Transverse colon (tissue), 4 donors: ENCODE measurements at regions not wholly inside any gene's neighbourhood (a gene's known extent, or its start where the extent isn't known, plus 50 kb on each side); places are given as distances from the start of the nearest gene placed in this dataset.

Experiments
- DNase-seq: peaks from one replicate; pipeline ENCODE4 v3.0.0-alpha.2; 2019
- H3K27ac ChIP-seq, 4 donors: fragments of 200-600 bp; sonication (generic); 2 replicates each; pipeline ENCODE4 v1.5.1; 2016 to 2018; ENCODE audit warnings: inconsistent platforms in 4 of 4
- H3K27me3 ChIP-seq: fragments of 200-600 bp; sonication (generic); 2 replicates; pipeline ENCODE4 v1.5.1; 2017; ENCODE audit warnings: inconsistent platforms
- H3K36me3 ChIP-seq, 4 donors: fragments of 200-600 bp; sonication (generic); 2 replicates each; pipeline ENCODE4 v1.5.1; 2017 to 2019; ENCODE audit warnings: inconsistent platforms in 4 of 4
- H3K4me1 ChIP-seq, 4 donors: fragments of 200-600 bp; sonication (generic); 2 replicates each; pipeline ENCODE4 v1.5.1; 2017 to 2020; ENCODE audit warnings: inconsistent platforms in 4 of 4
- H3K4me3 ChIP-seq, 4 donors: fragments of 200-600 bp; sonication (generic); 1 replicate in 1 of 4; 2 replicates in 3 of 4; pipeline versions ENCODE4 v1.5.1 to v1.6.1; 2017 to 2019; ENCODE audit warnings: inconsistent platforms in 4 of 4
- H3K9me3 ChIP-seq, 2 donors: fragments of 200-600 bp; sonication (generic); 2 replicates each; pipeline ENCODE4 v1.5.1; 2017 to 2019; ENCODE audit warnings: inconsistent platforms in 2 of 2
- CTCF ChIP-seq, 5 experiments: fragments of 200-600 bp in 3 of 5; fragments of 450-650 bp in 2 of 5; sonication (generic) in 3 of 5; IDR thresholded peaks; 1 replicate in 2 of 5; 2 replicates in 3 of 5; pipeline ENCODE4 v1.5.1; 2016 to 2017; ENCODE audit warnings: antibody characterized with exemption in 5 of 5, inconsistent platforms in 3 of 5, mild to moderate bottlenecking in 2 of 5, moderate library complexity in 1 of 5
- EP300 ChIP-seq: sonication (generic); formaldehyde crosslinking; IDR thresholded peaks from one replicate; pipeline ENCODE4 v1.6.1; 2017; ENCODE audit warnings: antibody characterized with exemption, low read depth
- POLR2A ChIP-seq: fragments of 450-650 bp; IDR thresholded peaks from one replicate; pipeline ENCODE4 v1.6.1; 2016; ENCODE audit warnings: antibody characterized with exemption, mild to moderate bottlenecking, moderate library complexity
- POLR2AphosphoS5 ChIP-seq, 3 donors: sonication (generic); formaldehyde crosslinking; IDR thresholded peaks; one replicate each; pipeline ENCODE4 v1.6.1; 2016; ENCODE audit warnings: antibody characterized with exemption in 3 of 3
- WGBS, 2 donors: methylation state at CpG; one replicate each; pipeline ENCODE4 v1.1.5; 2018; ENCODE audit warnings: low coverage in 1 of 2; 5-methylcytosine and 5-hydroxymethylcytosine counted together
- in situ Hi-C, 4 donors: fragments of 200-750 bp; cut with MboI; loops; one replicate each; pipeline versions ENCODE4 v1.15.0 to v1.15.1; 2017; ENCODE audit warnings: low sequenced_read_pairs in 3 of 4, low pct_ligation_motif_present in 1 of 4, low pct_unique_long_range_greater_than_20kb in 1 of 4
- intact Hi-C: fragments of 100-400 bp; cut with DNase I; formaldehyde crosslinking; loops from one replicate; pipeline ENCODE4 v1.15.1; 2023; ENCODE audit warnings: low total_unique reads

GRCh38 chr17:65385726-65386125 lies 175.7 kb downstream of the AXIN2 start:
- no peaks in the 10 kb centered on the region for H3K4me1 ChIP-seq
- no peak for DNase-seq
- 92 to 94% methylated on average over 4 to 15 of the region's 15 CpGs for WGBS, 2 donors
- intact Hi-C loops (no loop called here), in situ Hi-C loops (no loop called here)
- H3K4me3 ChIP-seq = no peak overlapping the region
- no peaks in the 10 kb centered on the region for H3K36me3 ChIP-seq
- H3K27me3 ChIP-seq = no peaks in the 10 kb centered on the region
- H3K9me3 ChIP-seq = no peaks in the 10 kb centered on the region
- no peak overlapping the region for H3K27ac ChIP-seq
- no peak for TF ChIP-seq EP300
- TF ChIP-seq CTCF (IDR thresholded peaks at IDR 0.05) = no peak
- no peak for TF ChIP-seq POLR2A
- TF ChIP-seq POLR2AphosphoS5 (IDR thresholded peaks at IDR 0.05) = no peak

GRCh38 chr17:65385071-65385470 lies 176.4 kb downstream of the AXIN2 start:
- no peak overlapping the region for H3K4me3 ChIP-seq
- intact Hi-C loops = no loop called here
- DNase-seq = no peak
- H3K9me3 ChIP-seq = no peaks in the 10 kb centered on the region
- H3K27ac ChIP-seq = no peak overlapping the region
- H3K27me3 ChIP-seq = no peaks in the 10 kb centered on the region
- H3K36me3 ChIP-seq = no peaks in the 10 kb centered on the region
- H3K4me1 ChIP-seq = no peaks in the 10 kb centered on the region
- WGBS, 2 donors = 97 to 100% methylated on average over 1 to 3 of the region's 3 CpGs
- in situ Hi-C loops = no loop called here
- no peak for TF ChIP-seq CTCF (IDR thresholded peaks at IDR 0.05)
- no peak for TF ChIP-seq POLR2A
- TF ChIP-seq POLR2AphosphoS5 (IDR thresholded peaks at IDR 0.05) = no peak
- no peak for TF ChIP-seq EP300

GRCh38 chr17:65381152-65381551 lies 180.3 kb downstream of the AXIN2 start:
- in situ Hi-C loops = no loop called here
- TF ChIP-seq EP300 (no peak), POLR2A (no peak), CTCF (IDR thresholded peaks at IDR 0.05) (no peak), POLR2AphosphoS5 (IDR thresholded peaks at IDR 0.05) (no peak)
- H3K4me3 ChIP-seq = no peak overlapping the region
- H3K27ac ChIP-seq = no peak overlapping the region
- H3K36me3 ChIP-seq = no peaks in the 10 kb centered on the region
- H3K4me1 ChIP-seq = no peaks in the 10 kb centered on the region
- WGBS, 2 donors = 83% methylated on average over 1 to 3 of the region's 3 CpGs
- no peaks in the 10 kb centered on the region for H3K9me3 ChIP-seq
- H3K27me3 ChIP-seq = no peaks in the 10 kb centered on the region
- no peak for DNase-seq
- intact Hi-C loops = no loop called here

- no peaks in the 10 kb centered on the region for H3K36me3 ChIP-seq
- in situ Hi-C loops (no loop called here), intact Hi-C loops (no loop called here)
- no peak overlapping the region for H3K4me3 ChIP-seq
- H3K4me1 ChIP-seq = peaks cover 0 to 25% (median 18%) of the 10 kb centered on the region in 4 donors
- TF ChIP-seq EP300 = no peak
- TF ChIP-seq POLR2A = no peak
- no peaks in the 10 kb centered on the region for H3K9me3 ChIP-seq
- H3K27me3 ChIP-seq = no peaks in the 10 kb centered on the region
- peak overlapping the region in 3 of 4 donors; percentile 24 to 54 (median 45) for H3K27ac ChIP-seq
- DNase-seq = peak; percentile 48
- 64% methylated on average over 3 of the region's 3 CpGs; no CpG with 5 or more reads in 1 of the 2 donors for WGBS, 2 donors
These were observed 186.5 kb downstream of the AXIN2 start for GRCh38 chr17:65374966-65375365.

GRCh38 chr17:65371702-65372101 lies 189.7 kb downstream of the AXIN2 start:
- no peak overlapping the region for H3K4me3 ChIP-seq
- H3K9me3 ChIP-seq = no peaks in the 10 kb centered on the region
- peak; percentile 32 for DNase-seq
- TF ChIP-seq CTCF (IDR thresholded peaks at IDR 0.05) (no peak), POLR2AphosphoS5 (IDR thresholded peaks at IDR 0.05) (no peak), POLR2A (no peak), EP300 (no peak)
- H3K36me3 ChIP-seq = no peaks in the 10 kb centered on the region
- no peaks in the 10 kb centered on the region for H3K27me3 ChIP-seq
- intact Hi-C loops (loop anchor here (2.0 kb wide), 1 partner anchor 19 kb away; no protein-coding TSS in a partner anchor), in situ Hi-C loops (no loop called here)
- H3K27ac ChIP-seq = peak overlapping the region; percentile 65 to 85 (median 80)
- WGBS, 2 donors = 40% methylated on average over 1 to 2 of the region's 2 CpGs
- H3K4me1 ChIP-seq = peaks cover 0 to 26% (median 19%) of the 10 kb centered on the region in 4 donors
